Panc1 (cell line): ENCODE measurements at regions not wholly inside any gene's neighbourhood (a gene's known extent, or its start where the extent isn't known, plus 50 kb on each side); places are given as distances from the start of the nearest gene placed in this dataset.

ENCODE experiments used
- ATAC-seq: fragments of 200-7000 bp; cut with Tn5 transposase; 2 replicates; pipeline ENCODE4 v1.9.1; 2020; ENCODE audit warnings: mild to moderate bottlenecking, moderate library complexity
- BruUV-seq: library from RNA; stranded (reverse); fragments of 400-500 nt; replicated peaks from 2 replicates; lab custom pipeline; 2021; lab: Mats Ljungman, UMichigan
- CTCF ChIA-PET: fragments of 300-600 bp; sonication (Branson Sonifier 250); formaldehyde crosslinking; loops from one replicate; lab custom pipeline; 2022; ENCODE audit warnings: antibody characterized with exemption; lab: Charles Lee
- POLR2A ChIA-PET: fragments of 300-600 bp; sonication (Branson Sonifier 250); formaldehyde crosslinking; loops from one replicate; lab custom pipeline; 2022; ENCODE audit warnings: antibody characterized with exemption; lab: Charles Lee
- DNase-seq: peaks from one replicate; pipeline ENCODE4 v3.0.0-alpha.2; 2010; ENCODE audit warnings: low read depth, low spot score
- H3K27ac ChIP-seq: 2 replicates; pipeline ENCODE4 v1.5.1; 2011; ENCODE audit warnings: mild to moderate bottlenecking, low read length, inconsistent platforms
- H3K27me3 ChIP-seq: fragments of 200-500 bp; sonication (Bioruptor generic); 2 replicates; pipeline ENCODE4 v1.6.0; 2014; ENCODE audit warnings: low read length, inconsistent platforms; ENCODE audit not compliant: control insufficient read depth, insufficient read depth
- H3K36me3 ChIP-seq: fragments of 200-500 bp; sonication (Bioruptor generic); 2 replicates; pipeline ENCODE4 v1.5.1; 2014; ENCODE audit warnings: inconsistent platforms, mild to moderate bottlenecking, low read length, moderate library complexity; ENCODE audit not compliant: control insufficient read depth, insufficient read depth
- H3K4me1 ChIP-seq: 2 replicates; pipeline ENCODE4 v1.5.1; 2011; ENCODE audit warnings: inconsistent platforms, mild to moderate bottlenecking, low read length, moderate library complexity; ENCODE audit not compliant: control insufficient read depth, insufficient read depth
- H3K4me3 ChIP-seq, 2 experiments: 2 replicates each; pipeline ENCODE4 v1.5.1; 2011 to 2012; ENCODE audit warnings: low read depth in 2 of 2, low read length in 2 of 2, mild to moderate bottlenecking in 2 of 2, inconsistent platforms in 1 of 2, moderate library complexity in 1 of 2
- H3K9me3 ChIP-seq: fragments of 200-500 bp; sonication (Bioruptor generic); 2 replicates; pipeline ENCODE4 v1.5.1; 2014; ENCODE audit warnings: low read depth, mild to moderate bottlenecking, inconsistent platforms, low read length, moderate library complexity; ENCODE audit not compliant: control insufficient read depth, insufficient read depth
- POLR2AphosphoS5 ChIP-seq: IDR thresholded peaks from 2 replicates; pipeline ENCODE4 v1.6.1; 2012; ENCODE audit warnings: mild to moderate bottlenecking, low read depth, low read length, moderate library complexity
- REST ChIP-seq, 2 experiments: IDR thresholded peaks; 2 replicates each; pipeline ENCODE4 v1.6.1; 2011 to 2012; ENCODE audit warnings: low read depth in 2 of 2, control low read depth in 1 of 2, low read length in 1 of 2, mild to moderate bottlenecking in 1 of 2, moderate library complexity in 1 of 2; ENCODE audit not compliant: insufficient read depth in 1 of 2
- SIN3A ChIP-seq: IDR thresholded peaks from 2 replicates; pipeline ENCODE4 v1.6.1; 2012; ENCODE audit warnings: low read depth, mild to moderate bottlenecking, low read length, moderate library complexity, borderline replicate concordance; ENCODE audit not compliant: insufficient read depth
- TCF7L2 ChIP-seq: IDR thresholded peaks from 2 replicates; pipeline ENCODE4 v1.6.1; 2011; ENCODE audit warnings: mild to moderate bottlenecking, low read depth, low read length, inconsistent platforms
- in situ Hi-C: cut with HindIII; loops from 2 replicates; pipeline ENCODE4 v1.10.0; 2016; ENCODE audit warnings: low sequenced_read_pairs, low pct_unique_long_range_greater_than_20kb
- intact Hi-C: fragments of 100-400 bp; cut with micrococcal nuclease; formaldehyde crosslinking; loops from one replicate; pipeline ENCODE4 v1.10.0; 2022; ENCODE audit not compliant: unreplicated experiment
- TF ChIP-seq, protein P1 (sequence below): fragments of 450-650 bp; IDR thresholded peaks from 2 replicates; pipeline ENCODE4 v1.5.1; 2017; ENCODE audit warnings: mild to moderate bottlenecking

GRCh38 chrX:125544856-125545255, 225.2 kb downstream of the TEX13C start:
- no peaks in the 10 kb centered on the region for H3K9me3 ChIP-seq
- CTCF ChIA-PET = no interaction called here
- no peaks in the 10 kb centered on the region for H3K36me3 ChIP-seq
- no peak for ATAC-seq
- no peak overlapping the region for H3K27ac ChIP-seq
- H3K4me3 ChIP-seq = no peak overlapping the region
- H3K4me1 ChIP-seq = no peaks in the 10 kb centered on the region
- POLR2A ChIA-PET = no interaction called here
- no peaks in the 10 kb centered on the region for H3K27me3 ChIP-seq
- in situ Hi-C loops = no loop called here
- no TSS peak for BruUV-seq
- no peak for DNase-seq
- intact Hi-C loops = no loop called here
- no peak for TF ChIP-seq SIN3A
- TF ChIP-seq, protein P1, sequence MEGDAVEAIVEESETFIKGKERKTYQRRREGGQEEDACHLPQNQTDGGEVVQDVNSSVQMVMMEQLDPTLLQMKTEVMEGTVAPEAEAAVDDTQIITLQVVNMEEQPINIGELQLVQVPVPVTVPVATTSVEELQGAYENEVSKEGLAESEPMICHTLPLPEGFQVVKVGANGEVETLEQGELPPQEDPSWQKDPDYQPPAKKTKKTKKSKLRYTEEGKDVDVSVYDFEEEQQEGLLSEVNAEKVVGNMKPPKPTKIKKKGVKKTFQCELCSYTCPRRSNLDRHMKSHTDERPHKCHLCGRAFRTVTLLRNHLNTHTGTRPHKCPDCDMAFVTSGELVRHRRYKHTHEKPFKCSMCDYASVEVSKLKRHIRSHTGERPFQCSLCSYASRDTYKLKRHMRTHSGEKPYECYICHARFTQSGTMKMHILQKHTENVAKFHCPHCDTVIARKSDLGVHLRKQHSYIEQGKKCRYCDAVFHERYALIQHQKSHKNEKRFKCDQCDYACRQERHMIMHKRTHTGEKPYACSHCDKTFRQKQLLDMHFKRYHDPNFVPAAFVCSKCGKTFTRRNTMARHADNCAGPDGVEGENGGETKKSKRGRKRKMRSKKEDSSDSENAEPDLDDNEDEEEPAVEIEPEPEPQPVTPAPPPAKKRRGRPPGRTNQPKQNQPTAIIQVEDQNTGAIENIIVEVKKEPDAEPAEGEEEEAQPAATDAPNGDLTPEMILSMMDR = no peak
- TF ChIP-seq REST (IDR thresholded peaks at IDR 0.05; ENCODE audit: insufficient read depth in 1 of 2, low read depth in 2 of 2, low read length in 1 of 2) = no peak
- no peak for TF ChIP-seq TCF7L2
- TF ChIP-seq POLR2AphosphoS5 = no peak

GRCh38 chrX:125577479-125577878, 257.8 kb downstream of the TEX13C start:
- no TSS peak for BruUV-seq
- TF ChIP-seq POLR2AphosphoS5 (no peak), TCF7L2 (no peak), SIN3A (no peak), REST (IDR thresholded peaks at IDR 0.05; ENCODE audit: insufficient read depth in 1 of 2, low read depth in 2 of 2, low read length in 1 of 2) (no peak)
- TF ChIP-seq, protein P1 = no peak
- DNase-seq (no peak), ATAC-seq (no peak)
- Histone ChIP-seq H3K27me3 (no peaks in the 10 kb centered on the region), H3K27ac (no peak overlapping the region), H3K9me3 (no peaks in the 10 kb centered on the region), H3K36me3 (no peaks in the 10 kb centered on the region), H3K4me3 (no peak overlapping the region), H3K4me1 (no peaks in the 10 kb centered on the region)
- intact Hi-C loops (no loop called here), in situ Hi-C loops (no loop called here)
- CTCF ChIA-PET = no interaction called here
- POLR2A ChIA-PET = no interaction called here
